ENCODE measurements at regions not wholly inside any gene's neighbourhood (a gene's known extent, or its start where the extent isn't known, plus 50 kb on each side); places are given as distances from the start of the nearest gene placed in this dataset.

GRCh38 chr3:117814975-117815374 lies 1105.4 kb downstream of the TUSC7 start:
- POLR2A ChIA-PET (ENCODE audit: unreplicated experiment) = no interaction called here
- Histone ChIP-seq H3F3A (ENCODE audit: insufficient read depth, low read depth) (no peaks in the 10 kb centered on the region), H3K27me3 (ENCODE audit: insufficient read depth, low read depth) (no peaks in the 10 kb centered on the region), H3K4me1 (replicated peaks; ENCODE audit: insufficient read depth) (no peaks in the 10 kb centered on the region), H4K20me1 (ENCODE audit: insufficient read depth) (no peaks in the 10 kb centered on the region), H3K9me3 (ENCODE audit: insufficient read depth, low read depth) (no peaks in the 10 kb centered on the region), H2AFZ (no peak overlapping the region), H3K27ac (no peak overlapping the region), H3K36me3 (ENCODE audit: low read depth) (no peaks in the 10 kb centered on the region), H3K79me2 (ENCODE audit: low read depth) (no peaks in the 10 kb centered on the region), H3K4me2 (no peak overlapping the region), H3K4me3 (no peak overlapping the region), H3K9me2 (ENCODE audit: insufficient read depth) (no peaks in the 10 kb centered on the region)
- BruUV-seq (replicated peaks) = no TSS peak
- intact Hi-C loops (cut with micrococcal nuclease; ENCODE audit: unreplicated experiment) = no loop called here
- CTCF ChIA-PET = no interaction called here
- DNase-seq = no peak
- TF ChIP-seq CTCF (conservative IDR thresholded peaks at IDR 0.05) = no peak
- TF ChIP-seq EZH2 (IDR thresholded peaks at IDR 0.05; ENCODE audit: low read depth) = no peak

GRCh38 chr3:117817103-117817502 lies 1107.5 kb downstream of the TUSC7 start:
- Histone ChIP-seq H3K27ac (no peak overlapping the region), H3K79me2 (ENCODE audit: low read depth) (no peaks in the 10 kb centered on the region), H3F3A (ENCODE audit: insufficient read depth, low read depth) (no peaks in the 10 kb centered on the region), H4K20me1 (ENCODE audit: insufficient read depth) (no peaks in the 10 kb centered on the region), H3K4me2 (no peak overlapping the region), H2AFZ (no peak overlapping the region), H3K9me2 (ENCODE audit: insufficient read depth) (no peaks in the 10 kb centered on the region), H3K4me1 (replicated peaks; ENCODE audit: insufficient read depth) (no peaks in the 10 kb centered on the region), H3K9me3 (ENCODE audit: insufficient read depth, low read depth) (no peaks in the 10 kb centered on the region), H3K27me3 (ENCODE audit: insufficient read depth, low read depth) (no peaks in the 10 kb centered on the region), H3K4me3 (no peak overlapping the region), H3K36me3 (ENCODE audit: low read depth) (no peaks in the 10 kb centered on the region)
- intact Hi-C loops (cut with micrococcal nuclease; ENCODE audit: unreplicated experiment) = no loop called here
- ChIA-PET POLR2A (ENCODE audit: unreplicated experiment) (no interaction called here), CTCF (no interaction called here)
- TF ChIP-seq CTCF (conservative IDR thresholded peaks at IDR 0.05) (no peak), EZH2 (IDR thresholded peaks at IDR 0.05; ENCODE audit: low read depth) (no peak)
- BruUV-seq (replicated peaks) = no TSS peak
- no peak for DNase-seq

GRCh38 chr3:117818592-117818991 lies 1109.0 kb downstream of the TUSC7 start:
- TF ChIP-seq EZH2 (IDR thresholded peaks at IDR 0.05; ENCODE audit: low read depth) (no peak), CTCF (conservative IDR thresholded peaks at IDR 0.05) (no peak)
- Histone ChIP-seq H3K4me3 (no peak overlapping the region), H3K27ac (no peak overlapping the region), H3K79me2 (ENCODE audit: low read depth) (no peaks in the 10 kb centered on the region), H4K20me1 (ENCODE audit: insufficient read depth) (no peaks in the 10 kb centered on the region), H3K9me3 (ENCODE audit: insufficient read depth, low read depth) (no peaks in the 10 kb centered on the region), H3F3A (ENCODE audit: insufficient read depth, low read depth) (no peaks in the 10 kb centered on the region), H3K9me2 (ENCODE audit: insufficient read depth) (no peaks in the 10 kb centered on the region), H3K36me3 (ENCODE audit: low read depth) (no peaks in the 10 kb centered on the region), H2AFZ (no peak overlapping the region), H3K4me1 (replicated peaks; ENCODE audit: insufficient read depth) (no peaks in the 10 kb centered on the region), H3K27me3 (ENCODE audit: insufficient read depth, low read depth) (no peaks in the 10 kb centered on the region), H3K4me2 (no peak overlapping the region)
- intact Hi-C loops (cut with micrococcal nuclease; ENCODE audit: unreplicated experiment) = no loop called here
- BruUV-seq (replicated peaks) = no TSS peak
- ChIA-PET POLR2A (ENCODE audit: unreplicated experiment) (interaction anchor here (0.6 kb wide), 1 partner anchor 17 kb away, joined by 3 read pairs; no protein-coding TSS in a partner anchor), CTCF (no interaction called here)
- no peak for DNase-seq

All from PC-9 (cell line).